ENCODE measurements at regions not wholly inside any gene's neighbourhood (a gene's known extent, or its start where the extent isn't known, plus 50 kb on each side); places are given as distances from the start of the nearest gene placed in this dataset.

DNA sequence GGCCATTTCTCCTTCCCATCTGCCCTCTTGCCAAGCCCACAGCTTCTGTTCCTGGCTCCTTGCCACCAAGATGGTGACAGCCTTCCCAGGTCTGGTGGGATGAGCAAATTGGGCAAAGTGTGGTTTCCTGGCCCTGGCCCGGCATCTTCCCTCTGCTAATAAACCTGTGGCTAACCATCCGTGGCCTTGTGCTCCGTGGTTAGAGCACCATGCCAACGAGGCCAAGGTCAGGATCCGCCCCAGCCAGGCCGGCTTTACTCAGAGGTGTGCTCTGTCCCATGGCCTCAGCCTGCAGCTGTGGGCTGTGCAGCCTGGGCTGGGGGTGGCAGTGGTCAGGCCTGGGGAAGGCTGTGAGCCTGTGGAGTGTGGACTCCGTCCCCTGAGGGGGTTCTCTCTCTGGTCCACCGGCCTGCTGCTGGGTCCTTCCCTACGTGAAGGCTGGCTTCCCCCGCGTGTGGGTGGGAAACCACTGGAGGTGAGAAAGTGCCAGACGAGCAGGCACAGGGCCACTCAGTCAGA, 117.4 kb downstream of the VEGFA start:
- DNase-seq (ENCODE audit: low read depth, low spot score) (no peak), ATAC-seq (peak; percentile 33; the same call in 1 of the 2 replicates)
- no peak overlapping the region for H3K27ac ChIP-seq (ENCODE audit: low read depth, low read length)
- H3K9ac ChIP-seq (ENCODE audit: low read length): no peak overlapping the region
- intact Hi-C loops (cut with micrococcal nuclease): no loop called here
- no peak overlapping the region for H3K4me2 ChIP-seq (ENCODE audit: low read length)
- RAD21 ChIA-PET (ENCODE audit: low non-redundant PET in 1 of 2, low total read pairs in 2 of 2, uncharacterized antibody in 2 of 2, unreplicated experiment in 2 of 2): no interaction called here
- H3K9me2 ChIP-seq (ENCODE audit: insufficient read depth): no peaks in the 10 kb centered on the region
- BruUV-seq (replicated peaks): no TSS peak
- no peak overlapping the region for H3K4me3 ChIP-seq (replicated peaks in 1 of 2; ENCODE audit: low read depth in 1 of 2, low read length in 2 of 2)
- H3K27me3 ChIP-seq (ENCODE audit: insufficient read depth, low read length): no peaks in the 10 kb centered on the region
- H3K9me3 ChIP-seq (ENCODE audit: control insufficient read depth in 1 of 2, insufficient read depth in 1 of 2, low read depth in 1 of 2, low read length in 2 of 2): no peaks in the 10 kb centered on the region
- CTCF ChIA-PET: no interaction called here
- no peak overlapping the region for H2AFZ ChIP-seq (ENCODE audit: low read depth, low read length, poor library complexity, severe bottlenecking)
- no peaks in the 10 kb centered on the region for H3K79me2 ChIP-seq (ENCODE audit: insufficient read depth, low read length)
- POLR2A ChIA-PET: no interaction called here
- no peaks in the 10 kb centered on the region; a peak in 1 of 4 replicates for H3K4me1 ChIP-seq (ENCODE audit: control insufficient read depth in 1 of 2, insufficient read depth in 2 of 2, low read length in 2 of 2)
- no peaks in the 10 kb centered on the region for H3K36me3 ChIP-seq (ENCODE audit: control insufficient read depth in 1 of 2, insufficient read depth in 2 of 2, low read length in 2 of 2)
- no peaks in the 10 kb centered on the region for H4K20me1 ChIP-seq (ENCODE audit: insufficient read depth)
- TF ChIP-seq EZH2 (IDR thresholded peaks at IDR 0.05) (no peak), SIN3A (IDR thresholded peaks at IDR 0.05; ENCODE audit: low read depth) (no peak), EGR1 (IDR thresholded peaks at IDR 0.05; ENCODE audit: low read depth) (no peak), ZNF274 (IDR thresholded peaks at IDR 0.05; ENCODE audit: low read depth, low read length) (no peak), ZFX (IDR thresholded peaks at IDR 0.05) (no peak), SP1 (IDR thresholded peaks at IDR 0.05; ENCODE audit: low read depth) (no peak), TCF7L2 (IDR thresholded peaks at IDR 0.05; ENCODE audit: borderline replicate concordance, extremely low read depth, insufficient read depth, insufficient read length) (no peak), ZBTB33 (IDR thresholded peaks at IDR 0.05; ENCODE audit: extremely low read depth, insufficient replicate concordance, low read length) (no peak), CEBPB (IDR thresholded peaks at IDR 0.05; ENCODE audit: low read depth) (no peak), POLR2A (IDR thresholded peaks at IDR 0.05; ENCODE audit: borderline replicate concordance, extremely low read depth, insufficient read depth, insufficient read length) (no peak), SRF (IDR thresholded peaks at IDR 0.05; ENCODE audit: low read depth) (no peak)
- TF ChIP-seq, protein P1, sequence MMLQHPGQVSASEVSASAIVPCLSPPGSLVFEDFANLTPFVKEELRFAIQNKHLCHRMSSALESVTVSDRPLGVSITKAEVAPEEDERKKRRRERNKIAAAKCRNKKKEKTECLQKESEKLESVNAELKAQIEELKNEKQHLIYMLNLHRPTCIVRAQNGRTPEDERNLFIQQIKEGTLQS (IDR thresholded peaks at IDR 0.05): no peak

Measured in HCT116 (cell line).